Motor neuron (in vitro differentiated cells): ENCODE measurements at regions not wholly inside any gene's neighbourhood (a gene's known extent, or its start where the extent isn't known, plus 50 kb on each side); places are given as distances from the start of the nearest gene placed in this dataset.
"Not testable (repeated sequence)": the region's sequence is repeated elsewhere in the genome, so short reads cannot be mapped to it uniquely, and the experiment has no call there.

Experiments used
- ATAC-seq, 8 experiments: fragments of 200-7000 bp; cut with Tn5 transposase; replicated peaks in 6 of 8; 2 replicates each; pipeline ENCODE4 v1.8.0; 2021; ENCODE audit warnings: mild to moderate bottlenecking in 8 of 8, moderate library complexity in 8 of 8
- H3K27ac ChIP-seq, 2 donors: fragments of 250-450 bp; sonication (Bioruptor Pico); 2 replicates each; pipeline ENCODE4 v1.9.0; 2021; ENCODE audit warnings: antibody characterized with exemption in 2 of 2, mild to moderate bottlenecking in 2 of 2, moderate library complexity in 1 of 2
- H3K4me1 ChIP-seq, 2 donors: fragments of 250-450 bp; sonication (Bioruptor Pico); replicated peaks in 1 of 2; 2 replicates each; pipeline ENCODE4 v1.6.1; 2021; ENCODE audit warnings: antibody characterized with exemption in 2 of 2, mild to moderate bottlenecking in 2 of 2, moderate library complexity in 1 of 2
- H3K4me3 ChIP-seq, 5 donors: fragments of 250-450 bp; sonication (Bioruptor Pico); 2 replicates each; pipeline ENCODE4 v1.9.0; 2021; ENCODE audit warnings: antibody characterized with exemption in 5 of 5, mild to moderate bottlenecking in 5 of 5, moderate library complexity in 4 of 5
- WGBS, 10 experiments: fragments of 450-650 bp; shearing (Covaris generic); methylation state at CpG; one replicate each; pipeline ENCODE4 v1.0.0; 2022; 5-methylcytosine and 5-hydroxymethylcytosine counted together
- in situ Hi-C, 9 experiments: fragments of 400-800 bp; cut with MboI; loops; one replicate each; pipeline ENCODE4 v1.15.0; 2021; ENCODE audit warnings: low sequenced_read_pairs in 9 of 9, low pct_unique_long_range_greater_than_20kb in 2 of 9; ENCODE audit not compliant: unreplicated experiment in 9 of 9

DNA sequence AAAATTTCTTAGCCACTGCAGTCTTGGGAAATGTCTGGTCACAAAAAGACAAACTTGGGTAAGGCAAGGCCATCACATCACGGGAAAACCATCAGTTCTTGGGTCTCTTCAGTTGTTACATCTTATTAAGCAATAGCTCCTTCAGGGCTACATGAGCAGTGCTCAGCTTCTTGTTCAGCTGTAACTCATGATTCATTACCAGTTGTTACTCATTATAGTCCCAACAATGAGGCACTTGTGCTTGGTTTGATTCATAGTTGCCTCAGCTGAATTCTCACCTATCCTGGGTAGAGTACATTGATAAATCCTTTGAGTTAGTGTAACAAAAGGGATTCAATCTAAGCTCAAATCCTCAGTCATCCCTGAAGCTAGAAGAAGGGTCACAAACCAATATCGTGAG is 102.4 kb upstream of the DCC start:
- Histone ChIP-seq H3K27ac (no peak overlapping the region), H3K4me1 (no peaks in the 10 kb centered on the region), H3K4me3 (no peak overlapping the region)
- 0 to 100% (median 38%) methylated on average over 1 to 2 of the region's 2 CpGs; no CpG with 5 or more reads in 1 of the 10 experiments for WGBS, 10 experiments
- in situ Hi-C loops: no loop called here
- ATAC-seq: peak in 5 of 8 experiments; percentile 72 to 88 (median 86)

DNA sequence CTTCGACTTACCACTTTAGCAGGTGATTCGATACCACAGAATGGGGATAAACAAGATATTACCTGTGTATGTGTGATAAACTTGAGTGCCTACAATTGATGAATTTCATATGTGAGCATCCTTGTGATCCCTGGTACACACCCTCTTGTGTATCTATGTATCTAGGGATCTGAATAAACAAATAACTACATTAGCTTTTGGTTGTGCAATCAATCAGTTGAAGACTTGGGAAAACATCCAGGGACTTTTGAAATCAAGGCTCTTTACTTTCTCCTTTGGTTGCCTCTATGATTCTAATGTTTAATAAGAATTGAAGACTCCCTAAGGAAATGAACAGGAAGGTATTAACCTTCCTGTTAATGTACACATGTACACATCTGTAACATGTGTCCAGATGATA is 97.3 kb upstream of the DCC start:
- Histone ChIP-seq H3K4me1 (no peaks in the 10 kb centered on the region), H3K4me3 (no peak overlapping the region), H3K27ac (no peak overlapping the region)
- no peak for ATAC-seq
- WGBS, 10 experiments: 0 to 100% (median 86%) methylated on average over 1 to 2 of the region's 2 CpGs; no CpG with 5 or more reads in 5 of the 10 experiments
- in situ Hi-C loops: no loop called here

DNA sequence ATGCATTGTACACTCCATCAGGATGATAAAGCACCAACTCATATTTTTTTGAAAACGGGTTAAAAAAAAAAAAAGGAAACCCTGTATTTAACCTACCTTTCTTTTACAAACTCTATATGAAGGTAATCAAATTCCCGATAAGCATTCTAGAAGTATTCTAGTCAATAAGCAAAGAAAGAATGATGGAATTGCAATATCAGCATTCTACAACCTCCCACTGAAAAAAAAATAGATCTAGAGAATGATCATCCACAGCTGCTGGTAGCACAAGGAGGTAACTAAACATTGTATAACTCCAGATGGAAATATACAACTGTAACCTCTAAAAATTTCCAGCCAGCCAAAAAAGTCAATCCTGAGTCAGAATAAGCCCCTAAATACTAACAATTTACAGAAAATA is 95.3 kb upstream of the DCC start:
- no peaks in the 10 kb centered on the region for H3K4me1 ChIP-seq
- in situ Hi-C loops: no loop called here
- ATAC-seq: no peak
- WGBS, 10 experiments: 45 to 100% (median 87%) methylated on average over 1 to 2 of the region's 2 CpGs
- H3K4me3 ChIP-seq: no peak overlapping the region
- no peak overlapping the region for H3K27ac ChIP-seq

DNA sequence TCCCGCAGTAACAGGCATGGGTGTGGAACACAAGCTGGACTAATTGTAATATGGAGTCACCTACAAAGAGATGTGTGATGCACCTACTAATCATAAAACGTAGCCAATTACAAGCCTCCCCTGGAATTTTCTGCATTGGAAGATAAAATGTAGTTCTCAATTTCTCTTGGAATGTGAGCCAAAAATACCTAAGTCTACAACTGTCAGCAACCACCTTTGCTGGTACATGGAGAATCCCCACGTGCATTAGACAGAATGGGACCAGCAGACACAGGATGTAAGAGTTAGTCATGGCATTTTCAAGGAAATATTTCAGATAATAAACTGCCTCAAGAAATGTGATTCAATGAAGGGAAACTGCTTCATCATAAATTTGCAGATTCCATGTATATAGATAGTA is 85.6 kb upstream of the DCC start:
- ATAC-seq: no peak
- in situ Hi-C loops: no loop called here
- 29 to 100% (median 86%) methylated on average over 1 to 3 of the region's 3 CpGs; no CpG with 5 or more reads in 2 of the 10 experiments for WGBS, 10 experiments
- no peak overlapping the region for H3K27ac ChIP-seq
- no peak overlapping the region for H3K4me3 ChIP-seq
- no peaks in the 10 kb centered on the region for H3K4me1 ChIP-seq

DNA sequence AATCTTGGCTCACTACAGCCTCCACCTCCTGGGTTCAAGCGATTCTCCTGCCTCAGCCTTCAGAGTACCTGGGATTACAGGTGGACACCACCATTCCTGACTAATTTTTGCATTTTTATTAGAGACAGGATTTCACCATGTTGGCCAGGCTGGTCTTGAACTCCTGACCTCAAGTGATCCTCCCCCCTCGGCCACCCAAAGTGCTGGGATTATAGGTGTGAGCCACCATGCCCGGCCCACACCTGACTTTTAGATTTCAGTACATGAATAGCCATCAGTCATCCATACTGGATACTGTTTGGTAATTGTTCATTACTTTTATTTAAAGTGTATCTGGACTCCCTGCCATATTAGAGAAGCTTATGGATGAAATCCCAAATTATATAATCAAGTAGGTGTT is 82.6 kb upstream of the DCC start:
- ATAC-seq, H3K27ac ChIP-seq, H3K4me1 ChIP-seq, in situ Hi-C loops, H3K4me3 ChIP-seq: not testable (repeated sequence)
- 0 to 100% (median 57%) methylated on average over 1 to 3 of the region's 3 CpGs; no CpG with 5 or more reads in 4 of the 10 experiments for WGBS, 10 experiments

DNA sequence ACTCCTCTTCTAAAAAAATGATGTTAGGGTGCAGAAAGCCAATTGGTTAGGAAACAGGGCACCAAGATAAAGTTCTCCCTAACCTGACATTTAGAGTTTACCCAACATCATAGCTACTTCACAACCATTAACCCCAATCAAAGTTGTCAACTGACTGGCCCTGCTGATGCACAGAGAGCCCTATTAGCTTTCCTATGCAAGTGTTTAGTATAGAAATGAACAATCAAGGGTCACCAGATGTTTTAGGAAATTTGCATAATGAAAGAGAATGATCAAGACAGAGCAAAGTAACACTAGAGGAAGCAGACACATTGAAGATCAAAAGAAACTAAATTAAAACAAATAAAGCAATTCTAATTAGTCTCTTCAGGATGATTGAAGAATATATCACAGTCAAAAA is 64.2 kb upstream of the DCC start:
- Histone ChIP-seq H3K4me1 (peaks cover 0 to 11% of the 10 kb centered on the region in 2 donors), H3K27ac (no peak overlapping the region), H3K4me3 (no peak overlapping the region)
- no peak for ATAC-seq
- in situ Hi-C loops: no loop called here

DNA sequence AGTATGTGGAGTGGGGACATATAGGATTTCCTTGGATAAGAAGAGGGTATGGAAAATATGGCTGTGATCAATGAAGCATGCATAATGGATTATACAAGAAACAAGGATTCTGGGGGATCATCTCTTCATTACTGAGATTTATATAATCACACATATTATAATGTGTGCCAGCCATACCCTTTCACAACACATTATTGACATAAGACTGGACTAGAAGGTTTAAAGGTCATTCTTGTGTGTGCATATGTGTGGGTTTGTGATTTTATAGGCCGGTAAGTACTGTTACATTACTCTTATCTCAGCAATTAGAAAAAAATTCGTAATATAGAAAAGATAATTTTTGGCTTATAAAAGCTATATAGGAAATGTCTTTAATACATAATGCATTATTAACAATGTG is 62.2 kb upstream of the DCC start:
- H3K4me3 ChIP-seq: no peak overlapping the region
- H3K4me1 ChIP-seq: peaks cover 0 to 11% of the 10 kb centered on the region in 2 donors
- in situ Hi-C loops: no loop called here
- no peak overlapping the region for H3K27ac ChIP-seq
- ATAC-seq: no peak
- whole genome bisulfite sequencing, 10 experiments: 7 to 94% (median 74%) methylated on average over 1 to 2 of the region's 2 CpGs

DNA sequence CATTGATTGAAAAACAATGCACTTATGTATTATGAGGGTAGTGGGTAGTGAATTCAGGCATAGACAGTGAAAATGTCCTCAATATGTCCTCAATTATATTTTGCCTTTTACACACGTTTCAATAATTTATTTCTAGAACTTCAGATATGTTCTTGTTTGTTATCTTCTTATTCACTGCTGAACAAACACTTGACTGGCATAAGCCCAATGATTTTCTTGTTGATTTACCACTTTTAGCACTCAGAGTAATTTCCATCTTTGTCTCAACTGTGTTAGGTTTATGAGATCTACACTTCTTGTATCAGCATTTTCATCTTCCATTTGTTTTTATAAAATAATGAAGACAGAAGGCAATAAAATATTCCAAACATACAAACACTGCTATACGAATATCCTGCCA is 61.8 kb upstream of the DCC start:
- ATAC-seq: no peak
- WGBS, 10 experiments: 7 to 100% (median 50%) methylated on average over 1 to 2 of the region's 2 CpGs
- in situ Hi-C loops: no loop called here

DNA sequence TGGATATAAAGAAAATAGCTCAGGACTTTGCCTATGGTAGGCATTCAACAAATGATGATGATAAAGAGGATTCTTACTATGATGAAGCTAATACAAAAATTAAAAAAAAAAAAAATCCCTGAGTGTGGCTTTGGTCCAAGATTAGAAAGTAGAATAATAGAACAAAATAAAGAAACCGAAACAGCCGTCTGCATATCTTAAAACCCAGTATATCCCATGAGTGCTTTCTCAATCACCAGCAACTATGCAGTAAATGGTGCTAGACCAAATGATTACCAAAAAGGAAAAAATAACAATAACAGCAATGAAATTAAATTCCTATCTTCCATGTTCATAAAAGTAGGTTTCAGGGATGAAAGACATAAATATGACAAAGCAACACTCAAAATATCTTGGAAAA is 59.3 kb upstream of the DCC start:
- peaks cover 3 to 4% of the 10 kb centered on the region in 2 donors for H3K4me1 ChIP-seq
- in situ Hi-C loops: no loop called here
- 21 to 100% (median 70%) methylated on average over 2 of the region's 2 CpGs; no CpG with 5 or more reads in 1 of the 10 experiments for WGBS, 10 experiments
- ATAC-seq: no peak
- H3K27ac ChIP-seq: no peak overlapping the region
- H3K4me3 ChIP-seq: no peak overlapping the region

More for the DNA sequence above, 61.8 kb upstream of the DCC start:
- no peak overlapping the region for H3K27ac ChIP-seq
- H3K4me3 ChIP-seq: no peak overlapping the region
- H3K4me1 ChIP-seq: peaks cover 0 to 7% of the 10 kb centered on the region in 2 donors

DNA sequence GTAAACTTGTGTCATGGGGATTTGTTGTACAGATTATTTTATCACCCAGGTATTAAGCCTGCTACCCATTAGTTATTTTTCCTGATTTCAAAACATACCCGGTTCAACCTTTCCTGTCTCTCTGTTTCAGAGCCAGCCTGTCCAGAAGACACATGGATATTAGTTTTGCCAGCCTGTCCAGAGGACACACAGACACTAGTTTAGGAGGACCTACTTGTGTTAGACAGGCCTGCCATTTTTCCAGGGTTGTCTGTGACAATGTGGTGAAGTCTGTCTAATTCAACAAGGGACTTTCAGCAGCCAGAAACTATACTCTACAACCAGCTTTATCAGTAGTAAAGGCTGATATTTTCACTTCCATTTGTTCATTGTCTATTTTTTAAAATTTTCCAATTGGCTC is 56.1 kb upstream of the DCC start:
- 0 to 100% (median 50%) methylated on average over 1 of the region's 1 CpG; no CpG with 5 or more reads in 3 of the 10 experiments for WGBS, 10 experiments
- ATAC-seq: no peak
- Histone ChIP-seq H3K4me3 (no peak overlapping the region), H3K4me1 (peaks cover 3 to 10% of the 10 kb centered on the region in 2 donors), H3K27ac (no peak overlapping the region)
- in situ Hi-C loops: no loop called here

DNA sequence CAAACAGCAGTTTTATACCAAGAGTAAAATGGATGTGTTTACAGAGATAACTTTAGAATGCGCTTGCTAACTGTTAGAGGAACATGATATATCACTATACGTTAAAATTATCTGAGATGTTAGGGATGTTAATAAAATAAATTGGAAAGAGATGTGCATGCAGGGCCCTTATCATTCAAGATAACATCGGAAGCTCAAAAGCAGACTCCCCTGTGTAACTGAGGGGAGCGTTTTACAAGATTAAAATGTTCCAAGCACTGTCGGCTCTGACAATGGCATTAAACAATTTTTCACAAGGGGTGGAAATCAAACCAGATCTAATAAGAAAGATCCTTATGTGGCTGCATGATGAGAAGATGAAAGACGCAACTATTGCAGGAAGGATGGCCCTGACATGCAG is 53.3 kb upstream of the DCC start:
- in situ Hi-C loops: no loop called here

DNA sequence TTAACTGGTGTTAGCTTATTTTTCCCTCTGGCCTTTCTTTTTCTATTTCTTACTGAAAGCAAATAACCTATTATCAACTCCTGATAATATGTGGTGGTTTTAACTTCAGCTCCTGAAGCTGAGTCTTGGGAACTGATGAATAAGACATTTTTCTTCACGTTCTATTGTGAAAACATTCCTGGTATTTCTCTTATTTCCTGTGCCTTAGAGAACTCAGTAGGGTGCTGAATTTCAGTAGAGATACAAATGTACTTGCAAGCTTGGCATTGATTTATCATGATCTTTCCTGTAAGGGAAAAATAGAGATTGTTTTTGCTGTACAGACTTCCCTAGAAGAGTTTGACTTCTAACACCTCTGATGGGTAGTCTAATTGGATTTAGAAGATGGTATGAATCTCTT is 52.8 kb upstream of the DCC start:
- no peak for ATAC-seq
- peaks cover 3 to 15% of the 10 kb centered on the region in 2 donors for H3K4me1 ChIP-seq
- no peak overlapping the region for H3K27ac ChIP-seq
- no peak overlapping the region for H3K4me3 ChIP-seq
- in situ Hi-C loops: no loop called here
- 17 to 78% (median 36%) methylated on average over 1 of the region's 1 CpG; no CpG with 5 or more reads in 3 of the 10 experiments for WGBS, 10 experiments

More for the DNA sequence above, 53.3 kb upstream of the DCC start:
- no peak for ATAC-seq
- Histone ChIP-seq H3K4me1 (peaks cover 3 to 15% of the 10 kb centered on the region in 2 donors), H3K4me3 (no peak overlapping the region), H3K27ac (no peak overlapping the region)
- WGBS, 10 experiments: 35 to 94% (median 65%) methylated on average over 1 to 6 of the region's 6 CpGs

DNA sequence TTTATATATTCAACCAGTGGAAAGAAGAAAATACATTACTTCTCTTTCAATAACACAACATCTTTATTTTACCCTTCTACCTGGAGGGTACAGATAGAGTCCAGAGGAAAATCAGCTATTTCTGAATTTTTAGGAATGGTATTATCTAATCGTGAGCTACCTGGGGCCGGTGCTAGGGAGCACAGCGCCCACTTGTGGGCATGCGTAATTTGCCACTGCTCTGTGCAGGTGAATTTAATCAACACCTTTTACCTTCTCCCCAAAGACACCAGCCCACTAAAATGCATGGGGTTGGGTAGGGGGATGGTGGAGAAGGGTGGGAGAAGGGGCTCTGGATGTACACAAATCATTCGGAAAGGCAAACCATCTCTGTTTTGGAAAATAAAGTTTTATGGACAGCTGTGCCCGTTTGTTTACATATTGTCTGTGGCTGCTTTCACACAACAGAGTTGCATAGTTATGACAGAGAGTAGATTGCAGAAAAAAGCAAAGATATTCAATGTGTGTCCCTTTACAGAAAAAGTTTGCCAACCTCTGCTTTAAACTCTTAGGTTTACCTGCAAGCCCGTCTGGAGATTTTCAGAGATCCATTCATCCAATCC is 51.5 kb upstream of the DCC start:
- no peak for ATAC-seq
- H3K4me3 ChIP-seq: no peak overlapping the region
- 0 to 100% (median 13%) methylated on average over 1 to 6 of the region's 7 CpGs; no CpG with 5 or more reads in 3 of the 10 experiments for WGBS, 10 experiments

DNA sequence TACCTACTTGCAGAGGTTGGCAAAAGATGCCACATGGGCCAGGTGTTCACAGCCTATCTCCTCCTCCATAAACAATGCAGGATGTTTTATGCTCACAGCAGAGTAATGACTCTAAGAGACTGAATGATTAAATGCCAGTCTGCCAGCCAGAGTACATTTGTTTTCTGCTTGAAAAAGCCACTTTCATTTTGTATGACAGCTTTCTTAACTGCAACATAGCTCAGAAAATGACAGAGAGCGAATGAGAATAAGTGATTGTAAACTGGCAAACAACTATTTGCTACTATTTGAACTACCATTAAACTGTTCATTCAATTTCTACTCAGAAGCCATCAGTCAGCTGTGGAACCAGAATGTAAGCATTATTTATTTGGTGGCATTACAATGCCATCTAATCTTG is 50.6 kb upstream of the DCC start:
- H3K4me3 ChIP-seq: no peak overlapping the region
- ATAC-seq: no peak
- in situ Hi-C loops: no loop called here

More for the DNA sequence above, 51.5 kb upstream of the DCC start:
- Histone ChIP-seq H3K27ac (no peak overlapping the region), H3K4me1 (peaks cover 3 to 15% of the 10 kb centered on the region in 2 donors)
- in situ Hi-C loops: no loop called here

More for the DNA sequence above, 50.6 kb upstream of the DCC start:
- Histone ChIP-seq H3K27ac (no peak overlapping the region), H3K4me1 (peaks cover 0 to 11% of the 10 kb centered on the region in 2 donors)
- 0 to 100% (median 50%) methylated on average over 1 of the region's 1 CpG; no CpG with 5 or more reads in 3 of the 10 experiments for whole genome bisulfite sequencing, 10 experiments
